ENCODE measurements at regions not wholly inside any gene's neighbourhood (a gene's known extent, or its start where the extent isn't known, plus 50 kb on each side); places are given as distances from the start of the nearest gene placed in this dataset.

DNA sequence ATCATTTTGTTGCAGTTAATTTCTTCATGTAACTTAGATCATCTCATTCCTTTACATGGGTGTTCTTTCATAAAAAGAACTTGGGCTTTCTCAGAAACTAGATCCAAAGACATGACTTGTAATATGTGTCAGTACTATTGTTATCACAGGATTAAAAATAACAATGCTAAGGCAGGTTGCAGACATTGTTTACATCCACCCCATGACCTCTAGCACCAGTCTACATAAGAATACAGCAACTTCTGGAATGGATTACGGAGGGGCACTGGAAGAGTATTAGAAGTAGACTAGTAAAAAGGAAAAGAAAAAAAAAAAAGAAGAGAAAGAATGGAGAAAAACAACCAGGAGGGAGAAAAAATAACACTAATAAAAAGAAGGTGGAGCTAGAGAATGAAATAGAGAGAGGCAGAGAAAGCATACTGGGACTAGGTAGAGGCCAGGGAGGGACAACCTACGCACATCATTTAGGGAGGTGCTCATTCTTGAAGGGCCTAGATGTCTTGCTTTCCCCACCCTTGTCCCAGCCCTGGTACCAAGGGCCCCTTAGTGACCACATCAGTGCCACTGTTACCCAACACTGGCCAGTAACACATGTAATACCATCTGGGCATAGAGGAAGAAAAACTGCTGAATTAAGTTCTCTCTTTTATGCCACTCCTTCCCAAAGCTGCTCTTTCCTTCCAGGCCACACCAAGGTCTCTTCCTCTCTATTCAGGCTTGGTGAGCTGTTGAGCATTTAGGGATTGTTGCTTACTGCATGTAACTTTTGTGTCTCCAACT lies 70.6 kb upstream of the KLF7 start:
- DNase-seq = no peak

DNA sequence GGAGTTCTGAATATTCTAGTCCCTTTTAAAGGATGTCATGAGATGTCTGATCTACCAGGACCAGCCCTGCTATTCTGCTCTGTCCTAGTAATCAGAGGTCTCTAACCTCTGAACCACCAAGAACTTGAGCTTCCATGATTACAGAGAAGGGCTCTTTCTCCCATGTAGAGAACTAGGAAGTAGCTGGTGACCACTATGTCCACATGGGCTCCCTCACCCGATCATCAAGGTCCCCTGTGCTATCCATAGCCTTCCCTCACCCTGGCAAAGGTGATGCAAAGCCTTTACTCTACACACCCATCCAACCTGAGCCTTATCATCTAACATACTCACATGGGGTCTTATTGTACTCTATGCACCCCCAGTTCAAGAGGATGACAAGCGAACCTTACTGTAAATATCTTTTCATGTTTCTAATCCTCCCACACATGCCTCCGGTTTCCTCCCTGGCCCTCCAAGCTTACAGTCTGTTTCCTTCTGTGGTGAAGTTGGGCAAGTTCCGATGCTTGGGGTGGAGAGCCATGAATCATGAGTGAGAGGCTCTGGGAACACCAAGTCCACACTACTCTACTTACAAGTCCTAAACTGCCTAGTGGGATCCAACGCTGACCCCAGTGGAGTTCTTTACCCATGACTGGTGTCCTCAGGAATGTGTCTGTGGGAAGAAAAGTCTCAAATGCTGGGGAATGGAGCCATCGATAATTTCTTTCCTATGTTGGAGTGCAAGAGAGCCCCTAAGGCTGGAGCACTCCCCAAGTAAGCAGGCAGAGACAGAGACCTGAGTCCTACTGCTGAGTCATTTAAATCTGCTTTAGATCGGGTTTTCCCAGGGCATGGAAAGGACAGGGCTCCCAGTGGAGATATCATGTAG lies 73.3 kb upstream of the KLF7 start:
- peak; percentile 69 for DNase-seq

DNA sequence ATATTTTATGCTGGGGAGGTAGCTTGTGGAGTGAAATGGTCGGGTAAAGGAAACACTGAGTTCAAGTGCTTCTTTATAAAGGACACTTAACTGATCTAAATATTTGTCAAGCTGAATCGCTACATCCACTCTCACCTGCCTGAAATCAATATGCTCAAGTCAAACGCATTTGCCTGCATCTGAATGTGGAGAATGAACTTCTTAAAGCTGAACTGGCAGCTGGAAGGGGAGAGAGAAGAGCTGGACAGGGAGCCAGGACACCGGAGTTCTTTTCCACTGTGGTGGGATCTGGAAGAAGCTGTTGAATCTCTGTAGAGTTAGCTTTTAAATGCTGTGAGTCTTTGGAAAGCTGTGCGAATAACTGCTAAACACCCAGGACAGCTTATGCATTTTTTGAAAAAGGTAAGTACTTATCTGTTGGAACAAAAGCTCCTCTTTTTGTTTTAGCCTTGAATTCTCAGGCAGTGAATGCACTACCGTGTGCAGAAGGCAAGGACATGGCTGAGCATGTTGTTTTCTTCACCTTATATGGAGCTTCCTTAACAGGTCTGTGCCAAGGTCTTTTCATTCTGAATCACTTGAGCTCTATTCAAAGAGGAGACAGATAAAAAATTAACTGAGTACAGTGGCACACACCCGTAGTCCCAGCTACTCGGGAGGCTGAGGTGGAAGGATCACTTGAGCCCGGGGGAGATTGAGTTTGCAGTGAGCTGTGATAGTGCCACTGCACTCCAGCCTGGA lies 74.2 kb upstream of the KLF7 start:
- peak; percentile 17 for DNase-seq

DNA sequence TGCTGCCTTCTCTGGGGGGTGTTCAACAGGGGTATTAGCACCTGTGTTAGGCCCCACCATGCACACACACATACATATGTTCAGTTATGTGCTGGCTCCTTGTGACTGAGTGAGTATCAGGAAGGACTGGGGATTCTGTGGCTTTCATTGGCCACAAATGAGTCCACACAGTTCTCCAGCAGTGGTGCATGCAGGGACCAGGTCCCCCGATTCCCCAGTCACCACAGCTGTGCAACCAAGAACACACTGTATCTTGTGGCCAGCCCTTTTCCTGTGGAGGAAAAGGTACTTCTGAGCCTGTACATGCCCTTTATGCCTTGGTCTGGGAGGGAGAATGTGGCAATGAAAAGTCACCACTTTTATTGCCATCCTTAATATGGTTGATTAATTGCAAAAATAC lies 74.9 kb upstream of the KLF7 start:
- peak; percentile 55 for DNase-seq

DNA sequence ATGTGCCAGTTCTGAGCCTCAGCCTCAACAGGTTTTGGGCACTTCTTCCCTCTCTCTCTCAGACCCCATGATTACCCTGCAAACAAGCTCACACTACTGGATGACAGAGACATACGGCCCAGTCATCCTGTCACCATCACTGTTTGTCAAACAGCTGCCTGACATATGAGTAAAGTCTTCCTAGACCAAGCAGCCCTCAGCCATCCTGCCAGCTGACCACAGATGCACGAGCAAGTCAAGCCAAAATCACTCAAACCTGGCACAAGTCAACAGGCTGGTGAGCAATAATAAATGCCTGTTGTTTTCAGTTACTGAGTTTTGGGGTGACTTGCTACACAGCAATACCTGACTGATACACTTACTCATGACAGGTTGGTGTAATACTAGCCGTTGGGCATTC lies 75.5 kb upstream of the KLF7 start:
- peak; percentile 76 for DNase-seq

DNA sequence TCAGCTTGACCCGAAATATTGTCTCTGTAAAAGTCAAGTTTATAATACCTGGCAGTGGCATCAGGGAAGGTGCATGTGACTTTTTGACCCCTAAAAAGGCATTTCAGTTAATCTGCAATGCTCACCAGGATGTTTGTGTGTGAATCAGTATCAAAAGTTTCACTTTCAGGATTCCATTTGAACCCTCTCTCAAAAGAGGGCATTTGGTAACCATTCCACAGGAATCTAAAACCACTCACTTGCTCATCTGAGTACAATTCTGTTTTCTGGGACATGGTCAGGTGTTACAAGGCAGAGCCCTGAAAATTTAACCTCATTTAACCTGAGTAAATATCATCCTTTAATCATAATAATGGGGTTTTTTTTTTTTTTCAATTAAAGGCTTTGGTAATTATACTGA lies 77.9 kb upstream of the KLF7 start:
- DNase-seq = no peak

DNA sequence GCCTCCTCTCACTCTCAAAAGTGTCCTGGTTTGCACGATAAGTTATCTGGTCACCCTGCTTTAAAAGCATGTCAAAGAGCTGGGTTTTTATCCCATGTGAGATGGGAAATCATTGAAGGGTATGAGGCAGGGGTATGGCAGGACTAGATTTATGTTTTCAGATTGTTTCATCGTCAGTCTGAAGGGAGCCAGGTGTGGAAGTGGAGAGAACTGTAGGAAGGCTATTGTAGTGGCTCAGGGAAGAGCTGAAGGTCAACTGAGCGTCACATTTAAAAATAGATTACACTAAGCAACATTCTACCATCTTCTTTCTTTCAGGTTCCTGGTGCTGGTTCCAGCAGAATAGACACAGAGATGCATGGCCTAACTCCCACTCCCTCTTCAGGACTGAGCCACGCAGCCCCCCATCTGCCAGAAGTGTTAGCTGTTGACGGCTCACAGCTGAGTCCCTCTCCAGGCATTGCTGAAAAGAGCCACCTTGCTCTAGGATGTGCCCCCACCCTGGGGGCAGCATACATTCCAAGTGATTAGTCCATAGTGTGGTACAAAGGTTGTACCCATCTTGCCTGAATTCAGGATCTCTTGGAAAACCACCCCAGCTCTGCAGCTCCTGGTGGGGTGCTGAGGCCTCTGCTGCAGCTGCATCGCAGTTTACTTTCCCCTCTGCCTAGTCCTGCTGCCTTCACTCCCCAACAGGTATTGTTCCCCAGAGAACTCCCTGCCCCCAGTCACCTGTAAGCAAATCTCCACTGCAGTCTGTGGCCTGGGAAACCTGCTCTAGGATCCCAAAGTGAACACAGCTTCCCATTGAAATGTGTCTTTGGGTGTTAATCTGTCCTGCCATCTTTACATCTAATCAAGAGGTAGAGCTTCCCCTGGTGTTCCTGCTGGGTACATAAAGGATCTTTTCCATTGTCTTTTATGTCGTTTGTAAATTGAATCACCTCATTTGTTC lies 79.5 kb upstream of the KLF7 start:
- no peak for DNase-seq

DNA sequence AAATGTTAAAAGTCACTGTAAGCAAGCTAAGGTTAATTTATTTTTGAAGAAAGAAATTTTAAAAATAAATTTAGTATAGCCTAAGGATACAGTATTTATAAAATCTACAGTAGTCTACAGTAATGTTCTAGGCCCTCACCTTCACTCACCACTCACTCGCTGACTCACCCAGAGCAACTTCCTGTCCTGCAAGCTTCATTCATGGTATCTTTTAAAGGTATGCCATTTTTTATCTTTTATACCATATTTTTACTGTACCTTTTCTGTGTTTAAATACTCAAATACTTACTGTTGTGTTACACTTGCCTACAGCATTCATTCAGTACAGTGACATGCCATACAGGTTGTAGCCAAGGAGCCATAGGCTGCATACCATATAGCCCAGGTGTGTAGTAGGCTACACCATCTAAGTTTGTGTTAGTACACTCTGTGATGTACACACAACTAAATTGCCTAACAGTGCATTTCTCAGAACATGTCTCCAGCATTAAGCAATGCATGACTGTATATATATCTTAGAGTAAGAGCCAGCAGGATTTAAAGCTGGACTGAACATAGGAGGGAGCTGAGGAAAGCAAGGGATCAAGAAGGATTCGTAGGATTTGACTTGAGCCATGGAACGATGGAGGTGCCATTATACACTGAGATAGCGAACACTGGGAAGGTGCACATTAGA lies 83.1 kb upstream of the KLF7 start:
- peak; percentile 24 for DNase-seq

DNA sequence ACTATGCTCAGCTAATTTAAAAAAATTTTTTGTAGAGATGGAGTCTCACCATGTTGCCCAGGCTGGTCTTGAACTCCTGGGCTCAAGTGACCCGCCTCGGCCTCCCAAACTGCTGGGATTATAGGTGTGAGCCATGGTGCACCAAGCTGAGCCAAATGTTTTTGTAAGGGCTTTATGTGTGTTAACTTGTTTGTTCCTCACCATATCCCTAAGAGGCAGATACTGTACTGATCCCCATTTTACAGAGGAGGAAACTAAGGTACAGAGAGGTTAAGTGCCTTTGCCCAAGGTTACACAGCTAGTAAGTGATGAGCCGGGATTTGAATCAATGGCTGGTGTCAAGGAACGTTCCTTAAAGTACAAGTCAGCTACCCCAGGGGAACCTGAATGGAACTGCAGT lies 85.3 kb upstream of the KLF7 start:
- no peak for DNase-seq

DNA sequence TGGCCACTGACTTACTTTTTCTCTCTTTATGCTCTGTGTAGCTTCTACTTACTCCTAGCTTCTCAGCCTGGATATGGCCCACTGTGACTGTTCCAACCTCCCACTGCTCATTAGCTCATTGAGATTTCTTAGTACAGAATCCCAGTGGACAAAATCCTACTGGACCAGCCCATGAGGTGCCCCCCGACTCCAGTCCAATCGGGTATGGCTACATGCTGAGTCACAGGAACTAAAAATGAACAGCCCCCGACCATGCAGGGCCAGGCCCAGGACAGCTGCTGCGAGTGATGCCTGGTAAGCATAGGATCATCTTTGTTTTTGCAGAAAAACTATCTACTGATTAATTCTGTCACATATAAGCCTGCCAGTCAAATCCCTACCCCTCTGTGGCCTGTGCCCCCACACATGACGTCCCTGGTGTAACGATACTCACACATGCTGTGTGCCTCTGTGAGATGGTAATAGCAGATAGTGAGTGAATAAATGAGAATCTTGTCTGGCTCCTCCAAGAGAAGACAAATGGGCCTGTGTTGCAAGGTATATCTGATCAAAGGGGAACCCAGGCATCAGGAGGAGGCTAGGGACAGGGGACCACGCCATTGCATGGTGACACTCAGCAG lies 85.9 kb upstream of the KLF7 start:
- DNase-seq = peak; percentile 68

DNA sequence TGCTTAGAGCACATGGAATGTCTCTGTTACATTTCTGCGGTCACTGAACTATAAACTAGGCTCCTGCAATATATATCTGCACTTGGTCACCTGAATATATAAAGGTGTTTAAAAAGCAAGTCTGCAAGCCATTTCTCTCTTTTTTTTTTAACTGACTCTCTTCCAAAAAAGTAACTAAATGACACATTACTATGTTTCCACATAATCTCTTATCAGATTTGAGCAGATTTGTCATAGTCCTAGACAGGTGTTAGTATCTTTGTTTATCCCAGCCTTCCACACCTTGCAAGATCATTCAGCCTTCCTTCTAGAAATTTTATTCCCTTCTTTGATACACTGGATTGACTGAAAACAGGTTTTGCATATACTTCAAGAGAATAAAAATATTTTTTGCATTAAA lies 86.7 kb upstream of the KLF7 start:
- no peak for DNase-seq

DNA sequence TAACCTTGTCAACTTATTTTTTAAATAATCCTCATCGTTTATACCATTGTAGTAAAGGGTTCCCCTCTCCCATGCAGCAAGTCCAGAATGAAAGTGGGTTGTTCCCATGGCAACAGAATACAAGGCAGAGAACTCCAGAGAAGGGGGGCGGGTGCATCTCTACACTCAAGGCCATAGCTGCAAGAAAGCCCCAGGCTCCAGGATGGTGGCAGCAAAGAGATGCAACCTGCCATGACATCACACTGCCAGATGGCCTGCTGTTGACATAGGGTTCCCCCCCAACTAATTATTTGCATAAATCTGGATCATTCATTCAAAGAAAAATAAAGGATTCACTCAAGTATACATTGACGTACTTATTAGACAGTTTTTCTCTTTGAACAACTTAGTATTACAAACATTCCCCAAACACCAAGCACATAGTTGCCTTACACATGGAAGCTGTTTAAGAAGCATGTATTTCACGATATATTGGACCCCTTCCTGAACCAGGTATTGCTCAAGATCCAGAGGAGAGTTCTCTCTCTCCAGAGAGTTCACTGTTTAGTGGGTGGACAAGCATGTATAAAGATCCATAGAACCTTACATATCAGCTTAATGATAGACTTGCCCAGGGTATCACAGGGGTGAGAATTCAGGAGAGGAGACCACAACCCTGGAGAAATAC lies 87.4 kb upstream of the KLF7 start:
- peak; percentile 24 for DNase-seq

DNA sequence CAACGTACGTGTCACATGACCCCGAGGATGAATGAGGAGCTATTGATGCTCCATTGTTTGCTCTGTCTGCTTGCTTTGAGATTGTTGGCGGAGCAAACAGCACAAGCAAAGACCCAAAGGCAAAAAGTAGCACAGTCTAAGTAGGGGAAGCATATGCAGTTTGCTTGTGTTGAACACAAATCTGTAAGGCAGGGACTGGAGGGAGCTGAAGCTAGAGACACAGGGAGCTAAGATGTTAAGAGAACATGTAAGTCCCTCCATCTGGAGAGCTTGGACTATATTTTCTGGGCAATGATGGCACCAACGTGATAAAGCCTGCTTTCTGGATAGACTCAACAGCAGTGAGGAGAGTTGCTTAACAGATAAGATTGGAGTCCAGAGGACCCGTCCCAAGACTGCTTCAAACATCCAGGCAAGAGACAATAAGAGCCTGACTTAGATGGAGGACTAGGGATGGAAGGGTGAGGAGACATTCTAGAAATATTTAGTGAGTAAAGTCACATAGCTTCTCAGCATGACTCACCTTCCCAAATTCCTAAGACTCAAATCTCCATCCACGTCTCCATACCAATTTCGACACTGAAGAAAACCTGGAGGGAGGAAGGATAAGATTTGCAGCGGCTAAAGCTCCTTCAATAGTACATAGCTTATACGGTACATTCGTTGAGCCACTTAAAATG lies 88.1 kb upstream of the KLF7 start:
- DNase-seq = no peak

DNA sequence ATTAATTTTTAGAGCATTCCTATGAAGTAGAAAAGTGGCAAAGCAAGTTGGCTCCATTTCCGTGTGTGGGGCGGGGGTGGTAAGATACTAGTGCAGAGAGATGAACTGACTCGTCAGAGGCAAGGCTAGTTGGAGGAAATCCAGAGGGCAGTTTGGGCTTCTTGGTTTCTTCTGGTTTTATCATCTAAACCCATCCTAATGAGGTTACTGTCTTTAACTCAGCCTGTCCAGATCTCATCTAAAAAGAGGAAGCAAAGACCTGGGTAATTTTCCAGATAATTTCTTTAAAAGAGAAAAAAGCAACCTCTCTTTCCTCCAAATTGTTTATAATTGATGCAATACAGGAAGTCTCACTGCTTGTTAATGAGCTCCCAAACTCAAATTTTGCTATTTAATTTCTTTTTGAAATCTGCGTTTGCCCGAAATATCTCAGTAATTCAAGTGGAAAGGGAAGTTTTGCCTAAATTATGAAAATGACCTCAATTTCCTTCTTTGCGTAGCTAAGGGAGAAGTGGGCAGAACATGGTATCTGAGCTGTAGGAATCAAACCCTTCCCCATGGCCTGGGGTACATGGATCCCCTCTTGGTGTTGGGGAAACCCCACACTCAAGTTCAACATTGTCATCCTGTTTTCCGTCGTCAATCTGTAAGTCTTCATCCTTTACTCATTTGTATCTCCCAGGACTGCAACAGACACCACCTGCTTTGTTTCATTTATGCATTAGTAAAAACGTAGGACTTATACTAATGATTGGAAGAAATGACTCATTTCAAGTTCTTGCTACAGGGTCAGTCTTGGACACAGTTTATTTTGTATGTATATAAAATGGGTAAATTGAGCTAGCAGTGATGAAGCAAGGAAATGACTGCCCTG lies 89.1 kb upstream of the KLF7 start:
- peak; percentile 46 for DNase-seq

DNA sequence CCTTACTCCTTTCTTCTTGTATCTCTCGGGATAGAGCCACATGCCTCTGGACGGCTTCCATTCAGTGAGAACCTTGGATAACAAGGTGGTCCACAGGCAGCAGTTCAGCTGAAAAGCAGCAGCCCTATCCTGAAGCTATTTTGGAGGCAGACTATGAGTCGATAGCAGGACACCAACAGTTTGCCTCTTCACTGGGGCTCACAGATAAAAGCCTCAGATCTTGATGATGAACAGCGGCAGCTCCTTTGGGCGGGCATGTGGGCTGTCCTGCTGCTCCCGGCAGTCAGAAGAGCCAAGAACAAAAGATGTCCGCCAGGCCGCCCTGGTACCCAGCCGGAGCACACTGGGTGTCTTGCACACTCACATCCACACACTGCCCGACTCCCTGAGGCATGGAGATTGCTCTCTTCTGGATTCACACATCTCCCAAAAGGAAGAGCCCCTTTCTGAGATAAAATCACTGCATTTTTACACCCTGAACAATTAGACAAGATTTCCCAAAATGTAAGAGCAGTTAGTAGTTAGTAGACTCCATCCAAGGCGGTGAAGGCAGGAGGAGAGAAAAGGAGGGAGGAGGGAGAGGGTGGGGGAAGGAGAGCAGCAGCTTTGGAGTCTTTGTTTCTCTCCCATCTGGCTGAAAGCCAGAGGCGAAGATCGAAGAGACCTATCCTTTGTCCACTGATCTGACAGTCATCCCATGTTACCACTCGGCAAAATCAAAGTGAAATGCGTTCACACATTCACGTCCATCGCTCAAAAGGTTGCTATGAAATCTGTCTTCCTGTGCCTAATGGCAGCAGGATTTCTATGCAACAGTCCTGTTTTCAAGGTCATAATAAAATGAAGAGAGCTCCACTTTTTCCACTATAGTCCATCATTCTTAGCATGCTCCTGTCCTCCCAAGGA lies 90.1 kb upstream of the KLF7 start:
- no peak for DNase-seq

DNA sequence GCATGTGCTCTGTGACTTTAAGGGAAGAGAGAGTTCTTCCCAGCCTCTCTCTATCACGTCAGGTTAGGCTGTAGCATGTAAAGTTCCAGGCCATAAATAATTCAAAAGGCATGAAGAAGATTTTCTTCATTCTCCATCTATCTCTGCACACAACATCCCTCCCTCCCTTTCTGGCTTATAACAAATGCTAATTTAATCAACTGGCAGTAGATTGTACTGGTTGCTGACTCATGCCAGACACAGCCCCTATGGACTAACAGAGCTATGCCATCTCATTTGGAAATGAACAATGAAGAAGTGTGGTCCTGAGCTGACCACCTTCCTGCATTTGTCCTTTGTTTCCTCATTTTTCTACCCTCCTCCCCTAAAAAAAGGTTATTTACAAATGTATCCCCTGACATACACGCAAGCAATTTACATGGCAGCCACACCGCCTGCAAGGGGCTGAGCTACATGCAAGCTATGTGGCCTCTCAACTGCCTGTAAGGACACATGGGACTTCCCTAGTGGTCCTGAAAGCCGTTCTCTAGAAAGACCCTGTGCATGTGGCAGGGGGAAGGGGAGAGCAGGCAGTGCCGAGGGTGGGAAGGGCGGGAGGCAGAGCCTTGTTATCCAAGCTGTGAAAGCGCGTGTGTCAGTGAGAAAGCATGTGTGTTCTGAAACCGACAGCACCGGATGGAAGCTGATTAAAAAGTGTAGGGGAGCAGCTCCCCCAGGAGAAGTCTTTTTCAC lies 90.9 kb upstream of the KLF7 start:
- DNase-seq = no peak

Data from activated CD4-positive, alpha-beta T cell treated with anti-CD3 and anti-CD28 coated beads for 48 hours (primary cell).